GM23338 (cell line): ENCODE measurements at regions not wholly inside any gene's neighbourhood (a gene's known extent, or its start where the extent isn't known, plus 50 kb on each side); places are given as distances from the start of the nearest gene placed in this dataset.
A peak's percentile ranks its signal among the peaks of the same experiment; 100 is the strongest.

Experiments used
- ATAC-seq: fragments of 200-7000 bp; cut with Tn5 transposase; 3 replicates; pipeline ENCODE4 v1.9.1; 2020
- DNase-seq: peaks from one replicate; pipeline ENCODE4 v3.0.0-alpha.2; 2015; ENCODE audit warnings: low spot score
- H2AFZ ChIP-seq: fragments of 200-600 bp; sonication (generic); 2 replicates; pipeline ENCODE4 v1.8.0; 2016; ENCODE audit warnings: antibody characterized with exemption, mild to moderate bottlenecking, moderate library complexity
- H3F3A ChIP-seq: fragments of 200-600 bp; sonication (generic); replicated peaks from 2 replicates; pipeline ENCODE4 v1.8.0; 2017; ENCODE audit warnings: antibody characterized with exemption, mixed run types, low read depth
- H3K27ac ChIP-seq: fragments of 200-600 bp; sonication (generic); 2 replicates; pipeline ENCODE4 v1.6.1; 2016; ENCODE audit warnings: low read depth
- H3K27me3 ChIP-seq: fragments of 200-600 bp; sonication (generic); 2 replicates; pipeline ENCODE4 v1.8.0; 2016; ENCODE audit warnings: mild to moderate bottlenecking, mixed run types, moderate library complexity; ENCODE audit not compliant: insufficient read depth
- H3K36me3 ChIP-seq: fragments of 200-600 bp; sonication (generic); 2 replicates; pipeline ENCODE4 v1.8.0; 2016; ENCODE audit warnings: mild to moderate bottlenecking; ENCODE audit not compliant: insufficient read depth
- H3K4me1 ChIP-seq: fragments of 200-600 bp; sonication (generic); 2 replicates; pipeline ENCODE4 v1.8.0; 2016; ENCODE audit warnings: mild to moderate bottlenecking, moderate library complexity; ENCODE audit not compliant: insufficient read depth
- H3K4me2 ChIP-seq: fragments of 200-600 bp; sonication (generic); 2 replicates; pipeline ENCODE4 v1.7.1; 2017; ENCODE audit warnings: mixed run types
- H3K4me3 ChIP-seq: fragments of 200-600 bp; sonication (generic); 2 replicates; pipeline ENCODE4 v1.6.1; 2016; ENCODE audit warnings: mixed run types
- H3K79me2 ChIP-seq: fragments of 200-600 bp; sonication (generic); replicated peaks from 2 replicates; pipeline ENCODE4 v1.8.0; 2017; ENCODE audit warnings: mild to moderate bottlenecking; ENCODE audit not compliant: insufficient read depth
- H3K9me2 ChIP-seq: fragments of 200-600 bp; sonication (generic); 2 replicates; pipeline ENCODE4 v1.8.0; 2017; ENCODE audit not compliant: insufficient read depth
- H4K20me1 ChIP-seq: fragments of 200-600 bp; sonication (generic); replicated peaks from 2 replicates; pipeline ENCODE4 v1.8.0; 2017; ENCODE audit warnings: mild to moderate bottlenecking; ENCODE audit not compliant: insufficient read depth
- H3K27ac Mint-ChIP-seq: 2 replicates; pipeline ENCODE4 v1.8.0; 2020; ENCODE audit warnings: inconsistent platforms, mild to moderate bottlenecking, moderate library complexity, mixed read lengths
- H3K27me3 Mint-ChIP-seq: 3 replicates; pipeline ENCODE4 v1.8.0; 2022; ENCODE audit warnings: low read depth, mild to moderate bottlenecking, moderate library complexity, mixed read lengths, inconsistent platforms; ENCODE audit not compliant: insufficient read depth, poor library complexity
- H3K36me3 Mint-ChIP-seq: 3 replicates; pipeline ENCODE4 v1.8.0; 2021; ENCODE audit warnings: low read depth, mild to moderate bottlenecking, inconsistent platforms, moderate library complexity, mixed read lengths
- H3K4me1 Mint-ChIP-seq: 3 replicates; pipeline ENCODE4 v1.8.0; 2020; ENCODE audit warnings: mild to moderate bottlenecking, inconsistent platforms, mixed read lengths
- H3K4me3 Mint-ChIP-seq: 3 replicates; pipeline ENCODE4 v1.8.0; 2021; ENCODE audit warnings: moderate library complexity, mild to moderate bottlenecking, inconsistent platforms, mixed read lengths
- H3K9me3 Mint-ChIP-seq: 3 replicates; pipeline ENCODE4 v1.8.0; 2020; ENCODE audit warnings: moderate library complexity, mild to moderate bottlenecking, inconsistent platforms, mixed read lengths
- CREB1 ChIP-seq: fragments of 250-450 bp; sonication (Bioruptor Pico); IDR thresholded peaks from 2 replicates; pipeline ENCODE4 v1.5.0; 2020; ENCODE audit warnings: low read depth, mild to moderate bottlenecking, moderate library complexity
- EZH2 ChIP-seq: fragments of 200-600 bp; sonication (generic); IDR thresholded peaks from one replicate; pipeline ENCODE4 v1.8.0; 2017; ENCODE audit warnings: antibody characterized with exemption, mild to moderate bottlenecking, low read depth; ENCODE audit not compliant: unreplicated experiment
- EZH2phosphoT487 ChIP-seq: fragments of 200-600 bp; sonication (generic); IDR thresholded peaks from one replicate; pipeline ENCODE4 v1.8.1; 2018; ENCODE audit warnings: antibody characterized with exemption; ENCODE audit not compliant: unreplicated experiment
- JUNB ChIP-seq: IDR thresholded peaks from one replicate; pipeline ENCODE4 v1.6.1; 2016; ENCODE audit warnings: antibody characterized with exemption; ENCODE audit not compliant: unreplicated experiment
- NANOG ChIP-seq: IDR thresholded peaks from 2 replicates; pipeline ENCODE4 v1.6.1; 2016; ENCODE audit warnings: antibody characterized with exemption, borderline replicate concordance
- POLR2AphosphoS5 ChIP-seq: IDR thresholded peaks from 2 replicates; pipeline ENCODE4 v1.6.1; 2016; ENCODE audit warnings: antibody characterized with exemption, low read depth
- STAT1 ChIP-seq: IDR thresholded peaks from one replicate; pipeline ENCODE4 v1.6.1; 2016; ENCODE audit warnings: antibody characterized with exemption; ENCODE audit not compliant: unreplicated experiment
- ZNF114 ChIP-seq: fragments of 250-450 bp; sonication (Bioruptor Pico); IDR thresholded peaks from 2 replicates; pipeline ENCODE4 v1.5.0; 2020; ENCODE audit warnings: mild to moderate bottlenecking, moderate library complexity
- ZNF331 ChIP-seq: fragments of 250-450 bp; sonication (Bioruptor Pico); IDR thresholded peaks from 2 replicates; pipeline ENCODE4 v1.5.0; 2020; ENCODE audit warnings: low read depth, mild to moderate bottlenecking, moderate library complexity
- TF ChIP-seq, protein P1 (sequence below), 2 experiments: fragments of 200-600 bp in 1 of 2; sonication (generic) in 1 of 2; conservative IDR thresholded peaks; 2 replicates each; pipeline versions ENCODE4 v1.5.1 to v1.6.1; 2016 to 2017; ENCODE audit warnings: antibody characterized with exemption in 2 of 2, low read depth in 2 of 2, mild to moderate bottlenecking in 2 of 2, moderate library complexity in 1 of 2
- TF ChIP-seq, protein P2 (sequence below): IDR thresholded peaks from one replicate; pipeline ENCODE4 v1.6.1; 2018; ENCODE audit warnings: antibody characterized with exemption; ENCODE audit not compliant: unreplicated experiment
- TF ChIP-seq, protein P3 (sequence below): IDR thresholded peaks from 2 replicates; pipeline ENCODE4 v1.6.1; 2016; ENCODE audit warnings: antibody characterized with exemption

DNA sequence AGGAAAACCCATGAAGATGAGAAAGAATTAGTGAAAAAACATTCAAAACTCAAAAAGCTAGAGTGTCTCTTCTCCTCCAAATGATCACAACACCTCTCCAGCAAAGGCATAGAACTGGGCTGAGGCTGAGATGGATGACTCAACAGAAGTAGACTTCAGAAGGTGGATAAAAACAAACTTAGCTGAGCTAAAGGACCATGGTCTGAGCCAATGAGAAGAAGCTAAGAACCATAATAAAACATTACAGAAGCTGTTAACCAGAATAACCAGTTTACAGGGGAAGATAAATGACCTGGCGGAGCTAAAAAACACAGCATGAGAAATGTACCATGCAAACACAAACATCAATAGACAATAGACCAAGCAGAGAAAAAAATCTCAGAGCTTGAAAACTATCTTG is 904.1 kb upstream of the MANEA start:
- TF ChIP-seq CREB1 (CRISPR knock-in tag) = no peak
- no peak for TF ChIP-seq STAT1
- TF ChIP-seq POLR2AphosphoS5 = no peak
- no peak for TF ChIP-seq NANOG
- TF ChIP-seq EZH2 = no peak
- TF ChIP-seq, protein P1, sequence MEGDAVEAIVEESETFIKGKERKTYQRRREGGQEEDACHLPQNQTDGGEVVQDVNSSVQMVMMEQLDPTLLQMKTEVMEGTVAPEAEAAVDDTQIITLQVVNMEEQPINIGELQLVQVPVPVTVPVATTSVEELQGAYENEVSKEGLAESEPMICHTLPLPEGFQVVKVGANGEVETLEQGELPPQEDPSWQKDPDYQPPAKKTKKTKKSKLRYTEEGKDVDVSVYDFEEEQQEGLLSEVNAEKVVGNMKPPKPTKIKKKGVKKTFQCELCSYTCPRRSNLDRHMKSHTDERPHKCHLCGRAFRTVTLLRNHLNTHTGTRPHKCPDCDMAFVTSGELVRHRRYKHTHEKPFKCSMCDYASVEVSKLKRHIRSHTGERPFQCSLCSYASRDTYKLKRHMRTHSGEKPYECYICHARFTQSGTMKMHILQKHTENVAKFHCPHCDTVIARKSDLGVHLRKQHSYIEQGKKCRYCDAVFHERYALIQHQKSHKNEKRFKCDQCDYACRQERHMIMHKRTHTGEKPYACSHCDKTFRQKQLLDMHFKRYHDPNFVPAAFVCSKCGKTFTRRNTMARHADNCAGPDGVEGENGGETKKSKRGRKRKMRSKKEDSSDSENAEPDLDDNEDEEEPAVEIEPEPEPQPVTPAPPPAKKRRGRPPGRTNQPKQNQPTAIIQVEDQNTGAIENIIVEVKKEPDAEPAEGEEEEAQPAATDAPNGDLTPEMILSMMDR (conservative IDR thresholded peaks at IDR 0.05; ENCODE audit: low read depth in 2 of 2) = no peak
- TF ChIP-seq, protein P2, sequence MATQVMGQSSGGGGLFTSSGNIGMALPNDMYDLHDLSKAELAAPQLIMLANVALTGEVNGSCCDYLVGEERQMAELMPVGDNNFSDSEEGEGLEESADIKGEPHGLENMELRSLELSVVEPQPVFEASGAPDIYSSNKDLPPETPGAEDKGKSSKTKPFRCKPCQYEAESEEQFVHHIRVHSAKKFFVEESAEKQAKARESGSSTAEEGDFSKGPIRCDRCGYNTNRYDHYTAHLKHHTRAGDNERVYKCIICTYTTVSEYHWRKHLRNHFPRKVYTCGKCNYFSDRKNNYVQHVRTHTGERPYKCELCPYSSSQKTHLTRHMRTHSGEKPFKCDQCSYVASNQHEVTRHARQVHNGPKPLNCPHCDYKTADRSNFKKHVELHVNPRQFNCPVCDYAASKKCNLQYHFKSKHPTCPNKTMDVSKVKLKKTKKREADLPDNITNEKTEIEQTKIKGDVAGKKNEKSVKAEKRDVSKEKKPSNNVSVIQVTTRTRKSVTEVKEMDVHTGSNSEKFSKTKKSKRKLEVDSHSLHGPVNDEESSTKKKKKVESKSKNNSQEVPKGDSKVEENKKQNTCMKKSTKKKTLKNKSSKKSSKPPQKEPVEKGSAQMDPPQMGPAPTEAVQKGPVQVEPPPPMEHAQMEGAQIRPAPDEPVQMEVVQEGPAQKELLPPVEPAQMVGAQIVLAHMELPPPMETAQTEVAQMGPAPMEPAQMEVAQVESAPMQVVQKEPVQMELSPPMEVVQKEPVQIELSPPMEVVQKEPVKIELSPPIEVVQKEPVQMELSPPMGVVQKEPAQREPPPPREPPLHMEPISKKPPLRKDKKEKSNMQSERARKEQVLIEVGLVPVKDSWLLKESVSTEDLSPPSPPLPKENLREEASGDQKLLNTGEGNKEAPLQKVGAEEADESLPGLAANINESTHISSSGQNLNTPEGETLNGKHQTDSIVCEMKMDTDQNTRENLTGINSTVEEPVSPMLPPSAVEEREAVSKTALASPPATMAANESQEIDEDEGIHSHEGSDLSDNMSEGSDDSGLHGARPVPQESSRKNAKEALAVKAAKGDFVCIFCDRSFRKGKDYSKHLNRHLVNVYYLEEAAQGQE = no peak
- no peak for TF ChIP-seq JUNB
- H3K4me3 Mint-ChIP-seq = no peak overlapping the region

DNA sequence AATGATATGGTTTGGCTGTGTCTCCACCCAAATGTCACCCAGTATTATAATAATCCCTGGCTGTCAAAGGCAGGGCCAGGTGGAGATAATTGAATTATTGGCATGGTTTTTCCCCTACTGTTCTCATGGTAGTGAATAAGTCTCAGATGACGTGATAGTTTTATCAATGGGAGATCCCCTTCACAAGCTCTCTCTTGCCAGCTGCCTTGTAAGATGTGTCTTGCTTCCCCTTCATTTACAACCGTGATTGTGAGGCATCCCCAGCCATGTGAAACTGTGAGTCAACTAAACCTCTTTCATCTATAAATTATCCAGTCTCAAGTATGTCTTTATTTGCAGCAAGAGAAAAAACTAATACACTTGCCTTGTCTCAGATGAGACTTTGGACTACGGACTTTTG is 907.3 kb upstream of the MANEA start:
- H3K9me3 Mint-ChIP-seq = peaks cover 11% of the 10 kb centered on the region; the same call in 2 of the 3 replicates
- Histone ChIP-seq H3K79me2 (no peaks in the 10 kb centered on the region), H2AFZ (no peak overlapping the region), H3K27ac (no peak overlapping the region), H4K20me1 (no peaks in the 10 kb centered on the region), H3F3A (no peaks in the 10 kb centered on the region), H3K4me2 (no peak overlapping the region), H3K27me3 (no peaks in the 10 kb centered on the region), H3K36me3 (no peaks in the 10 kb centered on the region), H3K4me3 (no peak overlapping the region), H3K9me2 (peaks cover 11% of the 10 kb centered on the region), H3K4me1 (no peaks in the 10 kb centered on the region)
- ATAC-seq (no peak), DNase-seq (no peak)
- H3K4me3 Mint-ChIP-seq = no peak overlapping the region
- H3K4me1 Mint-ChIP-seq = peaks cover 5% of the 10 kb centered on the region
- peaks cover 21% of the 10 kb centered on the region; the same call in 1 of the 3 replicates for H3K36me3 Mint-ChIP-seq
- H3K27ac Mint-ChIP-seq = no peak overlapping the region
- no peak for TF ChIP-seq CREB1 (CRISPR knock-in tag)
- no peak for TF ChIP-seq ZNF331 (CRISPR knock-in tag)
- no peak for TF ChIP-seq ZNF114
- TF ChIP-seq NANOG = no peak
- TF ChIP-seq, protein P2 = no peak
- no peak for TF ChIP-seq STAT1
- TF ChIP-seq, protein P3, sequence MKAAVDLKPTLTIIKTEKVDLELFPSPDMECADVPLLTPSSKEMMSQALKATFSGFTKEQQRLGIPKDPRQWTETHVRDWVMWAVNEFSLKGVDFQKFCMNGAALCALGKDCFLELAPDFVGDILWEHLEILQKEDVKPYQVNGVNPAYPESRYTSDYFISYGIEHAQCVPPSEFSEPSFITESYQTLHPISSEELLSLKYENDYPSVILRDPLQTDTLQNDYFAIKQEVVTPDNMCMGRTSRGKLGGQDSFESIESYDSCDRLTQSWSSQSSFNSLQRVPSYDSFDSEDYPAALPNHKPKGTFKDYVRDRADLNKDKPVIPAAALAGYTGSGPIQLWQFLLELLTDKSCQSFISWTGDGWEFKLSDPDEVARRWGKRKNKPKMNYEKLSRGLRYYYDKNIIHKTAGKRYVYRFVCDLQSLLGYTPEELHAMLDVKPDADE = no peak
- TF ChIP-seq EZH2phosphoT487 = no peak
- TF ChIP-seq POLR2AphosphoS5 = no peak
- no peak for TF ChIP-seq EZH2
- H3K27me3 Mint-ChIP-seq = peaks cover 4% of the 10 kb centered on the region

More for the DNA sequence above, 904.1 kb upstream of the MANEA start:
- peaks cover 11% of the 10 kb centered on the region for H3K9me2 ChIP-seq
- no peaks in the 10 kb centered on the region for H3K36me3 ChIP-seq
- no peaks in the 10 kb centered on the region for H3K27me3 ChIP-seq
- Mint-ChIP-seq H3K4me1 (peaks cover 4% of the 10 kb centered on the region), H3K9me3 (peaks cover 7% of the 10 kb centered on the region; the same call in 2 of the 3 replicates), H3K36me3 (peaks cover 15% of the 10 kb centered on the region; the same call in 1 of the 3 replicates), H3K27ac (peak overlapping the region; percentile 39; the same call in 1 of the 2 replicates), H3K27me3 (peaks cover 3% of the 10 kb centered on the region)
- H3K4me3 ChIP-seq = no peak overlapping the region
- no peak for DNase-seq
- ATAC-seq = no peak
- H3K4me2 ChIP-seq = no peak overlapping the region
- no peak overlapping the region for H2AFZ ChIP-seq
- no peaks in the 10 kb centered on the region for H3K4me1 ChIP-seq
- H3K27ac ChIP-seq = no peak overlapping the region
- H3K79me2 ChIP-seq = no peaks in the 10 kb centered on the region
- no peaks in the 10 kb centered on the region for H3F3A ChIP-seq
- no peaks in the 10 kb centered on the region for H4K20me1 ChIP-seq
